CD4-positive, CD25-positive, alpha-beta regulatory T cell (primary cell): ENCODE measurements at regions not wholly inside any gene's neighbourhood (a gene's known extent, or its start where the extent isn't known, plus 50 kb on each side); places are given as distances from the start of the nearest gene placed in this dataset.

Experiments used
- ATAC-seq, 2 donors: fragments of 150-1000 bp; cut with Tn5 transposase; one replicate each; pipeline ENCODE4 v1.10.0; 2021; ENCODE audit warnings: low read depth in 2 of 2, moderate number of reproducible peaks in 2 of 2, moderate library complexity in 1 of 2
- DNase-seq, 3 donors: peaks; one replicate each; pipeline versions ENCODE4 v3.0.0 to v3.0.0-alpha.2; 2012 to 2022; ENCODE audit warnings: mixed read lengths in 1 of 3
- H3K27ac ChIP-seq: one replicate; pipeline ENCODE4 v1.7.0; 2013; ENCODE audit warnings: mild to moderate bottlenecking, low read length; ENCODE audit not compliant: insufficient read depth, poor library complexity, severe bottlenecking
- H3K27me3 ChIP-seq: one replicate; pipeline ENCODE4 v1.7.0; 2013; ENCODE audit warnings: low read length; ENCODE audit not compliant: control insufficient read depth, insufficient read depth
- H3K36me3 ChIP-seq: one replicate; pipeline ENCODE4 v1.7.0; 2013; ENCODE audit warnings: mild to moderate bottlenecking, low read length, moderate library complexity; ENCODE audit not compliant: control insufficient read depth, insufficient read depth
- H3K4me1 ChIP-seq: 2 replicates; pipeline ENCODE4 v1.7.0; 2013; ENCODE audit warnings: mild to moderate bottlenecking, low read length; ENCODE audit not compliant: insufficient read depth, control insufficient read depth, poor library complexity, severe bottlenecking
- H3K4me3 ChIP-seq: one replicate; pipeline ENCODE4 v1.7.0; 2013; ENCODE audit warnings: low read depth, mild to moderate bottlenecking, low read length, moderate library complexity
- H3K9me3 ChIP-seq, 2 experiments: 1 replicate in 1 of 2; 2 replicates in 1 of 2; pipeline ENCODE4 v1.7.0; 2013; ENCODE audit warnings: low read length in 2 of 2, mild to moderate bottlenecking in 1 of 2, moderate library complexity in 1 of 2; ENCODE audit not compliant: control insufficient read depth in 2 of 2
- H3K27ac Mint-ChIP-seq, 3 donors: one replicate each; pipeline ENCODE4 v1.8.0; 2020 to 2022; ENCODE audit warnings: mild to moderate bottlenecking in 3 of 3, mixed read lengths in 3 of 3, moderate library complexity in 2 of 3
- H3K27me3 Mint-ChIP-seq: one replicate; pipeline ENCODE4 v1.8.0; 2022; ENCODE audit warnings: mild to moderate bottlenecking, mixed read lengths
- H3K36me3 Mint-ChIP-seq: one replicate; pipeline ENCODE4 v1.8.0; 2020; ENCODE audit warnings: mixed read lengths
- H3K4me1 Mint-ChIP-seq, 4 donors: one replicate each; pipeline ENCODE4 v1.8.0; 2020 to 2022; ENCODE audit warnings: mixed read lengths in 4 of 4, mild to moderate bottlenecking in 1 of 4
- H3K4me3 Mint-ChIP-seq, 4 donors: one replicate each; pipeline ENCODE4 v1.8.0; 2020 to 2022; ENCODE audit warnings: mild to moderate bottlenecking in 4 of 4, mixed read lengths in 4 of 4, moderate library complexity in 3 of 4
- H3K9me3 Mint-ChIP-seq, 7 donors: one replicate each; pipeline ENCODE4 v1.8.0; 2020 to 2022; ENCODE audit warnings: mixed read lengths in 7 of 7, mild to moderate bottlenecking in 3 of 7, moderate library complexity in 2 of 7

DNA sequence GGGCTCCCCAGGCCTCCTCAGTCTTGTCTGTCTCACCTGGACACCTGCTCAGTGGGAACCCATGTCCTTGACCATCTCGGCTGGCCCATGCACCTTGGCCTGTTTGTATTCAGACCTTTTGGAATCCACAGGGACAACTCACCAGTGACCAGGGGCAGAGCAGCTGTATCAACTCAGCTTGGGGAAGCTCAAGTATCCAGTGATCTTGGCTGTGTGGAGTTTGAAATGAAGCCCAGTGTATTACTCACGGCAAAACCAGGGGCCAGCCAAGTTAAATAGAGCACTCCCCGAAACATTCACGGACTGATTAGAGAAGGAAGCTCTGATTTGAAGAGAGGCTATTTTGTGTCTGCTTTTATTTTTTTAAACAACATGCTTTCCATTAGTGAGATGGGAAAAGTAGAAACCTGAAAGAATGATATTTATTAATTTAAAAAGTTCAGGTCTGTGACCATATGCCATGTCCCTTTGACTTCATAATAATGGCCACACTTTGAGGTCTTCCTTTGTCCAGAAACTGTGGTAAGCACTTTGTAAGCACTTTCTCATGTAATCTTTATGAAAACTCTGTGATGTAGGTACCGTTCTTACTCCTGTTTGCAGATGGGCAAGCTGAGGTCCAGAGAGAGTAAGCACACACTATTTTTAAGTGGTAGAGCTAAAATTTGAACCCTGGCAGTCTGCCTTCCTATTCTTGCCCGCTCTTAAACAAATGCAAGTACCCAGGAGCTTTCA, 656.5 kb downstream of the BNC2 start:
- DNase-seq (no peak), ATAC-seq (no peak)
- no peaks in the 10 kb centered on the region for H3K36me3 ChIP-seq
- H3K27me3 ChIP-seq = no peaks in the 10 kb centered on the region
- H3K4me3 Mint-ChIP-seq = no peak overlapping the region
- no peak overlapping the region for H3K27ac Mint-ChIP-seq
- no peaks in the 10 kb centered on the region for H3K4me1 ChIP-seq
- no peaks in the 10 kb centered on the region for H3K9me3 ChIP-seq
- H3K9me3 Mint-ChIP-seq = peaks cover 0 to 6% (median 0%) of the 10 kb centered on the region in 7 donors
- H3K4me1 Mint-ChIP-seq = no peaks in the 10 kb centered on the region
- no peak overlapping the region for H3K4me3 ChIP-seq
- no peaks in the 10 kb centered on the region for H3K36me3 Mint-ChIP-seq
- no peaks in the 10 kb centered on the region for H3K27me3 Mint-ChIP-seq
- H3K27ac ChIP-seq = no peak overlapping the region

DNA sequence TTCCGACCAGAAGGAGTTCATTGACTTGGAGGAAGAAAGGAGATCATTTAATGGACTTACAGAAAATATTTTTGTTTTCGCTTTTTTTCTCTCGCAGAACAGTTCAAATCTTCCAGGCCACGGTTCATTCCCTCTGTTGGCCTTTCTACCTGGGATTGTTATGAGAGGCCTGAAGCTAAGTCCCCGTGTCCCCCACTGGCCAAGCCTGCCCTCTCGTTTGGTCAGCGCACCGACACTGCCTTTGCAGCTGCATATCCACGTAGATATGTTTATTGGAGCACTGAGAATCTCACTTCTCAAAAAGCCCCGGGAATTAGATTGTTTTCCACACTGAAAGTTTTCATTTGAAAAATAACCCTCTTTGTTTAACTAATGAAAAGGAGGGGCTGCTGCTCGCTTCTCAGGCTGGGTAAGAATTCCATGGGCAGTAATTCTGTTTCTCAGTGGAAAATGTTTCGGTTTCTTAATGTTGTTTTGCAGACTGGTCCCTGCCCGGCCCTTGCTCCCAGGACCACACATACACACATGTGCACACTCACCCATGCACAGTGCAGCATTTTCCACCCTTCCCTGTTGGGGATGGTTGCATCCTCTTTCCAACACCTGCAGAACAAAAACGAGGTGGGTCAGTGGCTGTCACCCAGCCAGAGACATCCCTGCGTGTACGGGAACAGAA, 655.7 kb downstream of the BNC2 start:
- ATAC-seq = no peak
- Histone ChIP-seq H3K27me3 (no peaks in the 10 kb centered on the region), H3K36me3 (no peaks in the 10 kb centered on the region), H3K4me1 (no peaks in the 10 kb centered on the region), H3K4me3 (no peak overlapping the region), H3K27ac (no peak overlapping the region), H3K9me3 (no peaks in the 10 kb centered on the region)
- no peaks in the 10 kb centered on the region for H3K36me3 Mint-ChIP-seq
- H3K4me3 Mint-ChIP-seq = no peak overlapping the region
- H3K4me1 Mint-ChIP-seq = no peaks in the 10 kb centered on the region
- no peak overlapping the region for H3K27ac Mint-ChIP-seq
- DNase-seq = no peak
- H3K27me3 Mint-ChIP-seq = no peaks in the 10 kb centered on the region
- H3K9me3 Mint-ChIP-seq = peaks cover 0 to 6% (median 0%) of the 10 kb centered on the region in 7 donors

- ATAC-seq (no peak), DNase-seq (no peak)
- Mint-ChIP-seq H3K4me1 (no peaks in the 10 kb centered on the region), H3K27me3 (no peaks in the 10 kb centered on the region), H3K27ac (no peak overlapping the region), H3K36me3 (no peaks in the 10 kb centered on the region), H3K9me3 (peaks cover 0 to 6% (median 0%) of the 10 kb centered on the region in 7 donors), H3K4me3 (no peak overlapping the region)
- Histone ChIP-seq H3K4me1 (no peaks in the 10 kb centered on the region), H3K9me3 (no peaks in the 10 kb centered on the region), H3K36me3 (no peaks in the 10 kb centered on the region), H3K4me3 (no peak overlapping the region), H3K27me3 (no peaks in the 10 kb centered on the region), H3K27ac (no peak overlapping the region)
These were observed 655.2 kb downstream of the BNC2 start for GRCh38 chr9:16215353-16215680.

DNA sequence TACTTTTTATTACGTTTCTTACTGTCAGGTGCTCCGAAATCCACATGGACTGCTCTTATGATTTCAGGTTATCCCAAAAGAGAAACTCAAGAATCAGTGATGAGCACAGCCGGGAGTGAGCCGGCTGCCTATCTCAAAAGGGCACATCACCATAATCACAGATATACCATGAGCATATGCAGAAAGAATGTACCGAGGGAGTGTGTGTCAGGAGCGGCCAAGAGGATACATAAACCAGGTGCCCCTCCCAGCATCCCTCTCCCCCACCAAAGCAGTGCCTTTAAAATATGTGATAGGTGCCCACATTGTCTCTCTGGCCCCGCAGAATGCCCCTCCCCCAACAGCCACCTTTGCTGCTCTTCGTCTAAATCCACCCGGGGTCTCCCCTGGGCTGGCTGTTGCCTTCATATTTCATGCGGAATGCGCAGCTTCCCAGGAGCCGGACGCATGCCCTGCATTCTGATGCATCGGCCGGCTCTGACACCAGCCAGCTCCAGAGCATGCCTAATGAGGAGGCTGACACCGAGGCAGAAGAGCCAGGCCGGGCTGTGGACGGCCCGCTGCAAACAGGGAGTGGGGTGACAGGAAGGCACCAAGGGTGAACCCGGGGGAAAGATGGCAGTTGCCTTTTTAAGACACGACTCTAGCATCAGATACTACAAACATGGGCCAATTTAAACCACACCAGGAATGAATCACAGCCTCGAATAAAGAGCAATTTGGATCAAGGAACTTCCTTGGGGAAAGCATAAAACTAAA, 652.3 kb downstream of the BNC2 start:
- no peak overlapping the region for H3K4me3 ChIP-seq
- peaks cover 0 to 4% (median 0%) of the 10 kb centered on the region in 7 donors for H3K9me3 Mint-ChIP-seq
- H3K27me3 ChIP-seq = no peaks in the 10 kb centered on the region
- H3K9me3 ChIP-seq = no peaks in the 10 kb centered on the region
- H3K27me3 Mint-ChIP-seq = peaks cover 6% of the 10 kb centered on the region
- ATAC-seq (no peak), DNase-seq (no peak)
- H3K27ac ChIP-seq = no peak overlapping the region
- H3K4me3 Mint-ChIP-seq = no peak overlapping the region
- H3K36me3 Mint-ChIP-seq = no peaks in the 10 kb centered on the region
- H3K4me1 Mint-ChIP-seq = no peaks in the 10 kb centered on the region
- no peak overlapping the region for H3K27ac Mint-ChIP-seq
- no peaks in the 10 kb centered on the region for H3K36me3 ChIP-seq
- H3K4me1 ChIP-seq = no peaks in the 10 kb centered on the region

DNA sequence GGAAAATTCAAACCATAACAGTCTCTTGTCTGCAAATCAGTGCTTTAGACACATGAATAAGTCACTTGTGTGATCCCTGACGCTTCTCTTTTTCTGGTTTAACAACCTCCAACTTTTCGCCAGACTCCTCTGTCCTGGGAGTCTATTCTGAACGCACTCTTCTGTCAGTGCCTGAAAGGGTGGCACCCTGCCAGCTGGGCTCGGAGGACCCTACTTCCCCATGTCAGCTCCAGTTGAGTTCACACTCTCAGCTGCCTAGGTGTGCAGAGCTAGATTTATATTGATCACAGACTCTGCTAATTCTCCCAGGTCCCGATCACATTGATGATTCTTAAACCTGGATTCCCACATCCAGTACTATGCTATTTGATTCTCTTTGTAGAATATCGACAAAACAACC, 649.1 kb downstream of the BNC2 start:
- Histone ChIP-seq H3K4me1 (no peaks in the 10 kb centered on the region), H3K4me3 (no peak overlapping the region), H3K27ac (no peak overlapping the region), H3K36me3 (no peaks in the 10 kb centered on the region), H3K9me3 (no peaks in the 10 kb centered on the region), H3K27me3 (no peaks in the 10 kb centered on the region)
- Mint-ChIP-seq H3K4me3 (no peak overlapping the region), H3K27me3 (peaks cover 6% of the 10 kb centered on the region), H3K9me3 (peaks cover 0 to 7% (median 3%) of the 10 kb centered on the region in 7 donors), H3K4me1 (no peaks in the 10 kb centered on the region), H3K36me3 (no peaks in the 10 kb centered on the region), H3K27ac (peak overlapping the region in 1 of 3 donors; percentile 12)
- no peak for ATAC-seq
- no peak for DNase-seq

DNA sequence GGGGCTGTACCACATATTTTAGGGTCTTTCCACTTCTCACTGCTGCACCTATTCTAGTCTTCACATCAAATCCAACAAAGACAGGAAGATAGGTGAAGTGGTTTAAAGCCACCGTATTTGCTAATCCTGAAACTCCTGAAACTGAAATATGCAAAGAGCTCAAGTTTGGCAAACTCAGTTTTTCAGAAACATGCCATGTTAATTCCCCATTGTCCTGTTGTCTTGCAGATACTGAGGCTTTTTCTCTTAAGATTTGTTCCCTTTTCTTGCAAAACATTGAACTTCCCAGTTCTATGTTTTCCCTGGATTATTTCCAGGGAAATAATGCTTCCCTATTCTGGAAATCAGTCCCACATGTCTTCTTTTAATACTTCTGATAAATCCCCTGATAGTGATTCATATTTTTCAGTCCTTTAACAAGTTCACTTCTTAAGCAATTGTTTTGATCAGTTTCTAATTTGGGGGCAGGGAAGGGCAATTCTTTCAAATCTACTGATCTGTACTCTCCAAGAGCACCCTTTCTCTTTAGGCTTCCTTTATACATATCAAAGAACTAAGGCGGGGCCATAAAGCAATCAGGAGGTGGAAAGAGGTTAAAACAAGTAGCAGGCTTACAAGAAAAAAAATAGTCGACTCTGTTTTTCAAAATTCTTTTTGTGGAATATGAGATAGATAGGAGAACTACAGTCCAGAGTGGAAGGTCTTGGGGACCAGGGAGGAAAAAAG, 648.5 kb downstream of the BNC2 start:
- H3K27me3 ChIP-seq = no peaks in the 10 kb centered on the region
- no peak overlapping the region for H3K27ac ChIP-seq
- H3K36me3 ChIP-seq = no peaks in the 10 kb centered on the region
- no peak overlapping the region for H3K27ac Mint-ChIP-seq
- DNase-seq (no peak), ATAC-seq (no peak)
- no peaks in the 10 kb centered on the region for H3K9me3 ChIP-seq
- H3K36me3 Mint-ChIP-seq = no peaks in the 10 kb centered on the region
- peaks cover 6% of the 10 kb centered on the region for H3K27me3 Mint-ChIP-seq
- H3K4me1 ChIP-seq = no peaks in the 10 kb centered on the region
- H3K4me1 Mint-ChIP-seq = no peaks in the 10 kb centered on the region
- peaks cover 0 to 8% (median 4%) of the 10 kb centered on the region in 7 donors for H3K9me3 Mint-ChIP-seq
- no peak overlapping the region for H3K4me3 Mint-ChIP-seq
- H3K4me3 ChIP-seq = no peak overlapping the region

GRCh38 chr9:16223074-16223871, 647.2 kb downstream of the BNC2 start:
- no peak overlapping the region for H3K27ac ChIP-seq
- no peaks in the 10 kb centered on the region for H3K36me3 ChIP-seq
- ATAC-seq (no peak), DNase-seq (no peak)
- Mint-ChIP-seq H3K4me3 (no peak overlapping the region), H3K27me3 (peaks cover 6% of the 10 kb centered on the region), H3K4me1 (no peaks in the 10 kb centered on the region), H3K27ac (no peak overlapping the region), H3K9me3 (peaks cover 0 to 12% (median 2%) of the 10 kb centered on the region in 7 donors), H3K36me3 (no peaks in the 10 kb centered on the region)
- H3K9me3 ChIP-seq = no peaks in the 10 kb centered on the region
- H3K4me1 ChIP-seq = no peaks in the 10 kb centered on the region
- H3K4me3 ChIP-seq = no peak overlapping the region
- no peaks in the 10 kb centered on the region for H3K27me3 ChIP-seq
